ENCODE measurements at regions not wholly inside any gene's neighbourhood (a gene's known extent, or its start where the extent isn't known, plus 50 kb on each side); places are given as distances from the start of the nearest gene placed in this dataset.

DNA sequence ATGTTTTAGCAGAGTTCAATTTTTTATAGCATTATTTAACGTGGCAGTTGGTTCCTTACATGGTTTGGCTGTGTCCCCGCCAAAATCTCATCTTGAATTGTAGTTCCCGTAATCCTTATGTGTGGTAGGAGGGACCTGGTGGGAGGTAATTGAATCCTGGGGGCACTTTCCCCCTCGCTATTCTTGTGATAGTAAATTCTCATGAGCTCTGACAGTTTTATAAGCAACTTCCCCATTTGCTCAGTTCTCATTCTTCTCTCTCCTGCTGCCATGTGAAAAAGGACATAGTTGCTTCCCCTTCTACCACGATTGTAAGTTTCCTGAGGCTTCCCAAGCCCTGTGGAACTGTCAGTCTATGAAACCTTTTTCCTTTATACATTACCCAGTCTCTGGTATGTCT, 329.5 kb downstream of the GRIA2 start:
- no peak overlapping the region for H3K9ac ChIP-seq (ENCODE audit: low read depth in 1 of 2, low read length in 2 of 2)
- H3K36me3 ChIP-seq (ENCODE audit: control insufficient read depth in 2 of 2, insufficient read depth in 2 of 2, low read length in 2 of 2): no peaks in the 10 kb centered on the region
- H3K27me3 ChIP-seq (ENCODE audit: control insufficient read depth in 2 of 2, insufficient read depth in 2 of 2, low read length in 2 of 2): no peaks in the 10 kb centered on the region
- H3K27ac ChIP-seq (ENCODE audit: low read depth in 2 of 2, low read length in 2 of 2): no peak overlapping the region
- no peak overlapping the region for H3K4me3 ChIP-seq (ENCODE audit: low read length in 2 of 2)
- H3K9me3 ChIP-seq (ENCODE audit: control insufficient read depth in 2 of 2, low read length in 2 of 2): no peaks in the 10 kb centered on the region
- H3K4me1 ChIP-seq (ENCODE audit: control insufficient read depth in 2 of 2, insufficient read depth in 2 of 2, low read length in 2 of 2): no peaks in the 10 kb centered on the region

DNA sequence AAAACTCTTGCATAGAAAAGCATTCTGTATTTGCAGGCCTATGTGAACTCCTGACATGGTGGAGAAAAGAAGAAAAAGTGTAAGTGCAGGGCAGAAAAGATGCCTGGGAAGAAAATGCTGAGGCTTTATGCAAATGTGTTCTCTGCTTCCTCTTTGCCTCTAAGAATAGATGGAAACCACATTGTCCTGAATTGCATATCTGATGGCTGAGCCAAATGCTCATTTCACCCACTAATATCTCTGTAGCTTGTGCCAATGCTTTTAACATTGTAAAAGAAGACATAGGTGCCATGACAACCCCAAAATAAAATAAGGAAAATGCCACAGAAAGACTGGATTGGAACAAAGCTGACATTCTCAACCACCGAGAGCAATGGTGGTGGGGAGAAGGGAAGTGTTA, 307.4 kb downstream of the GRIA2 start:
- H3K4me3 ChIP-seq (ENCODE audit: low read length in 2 of 2): no peak overlapping the region
- no peaks in the 10 kb centered on the region for H3K27me3 ChIP-seq (ENCODE audit: control insufficient read depth in 2 of 2, insufficient read depth in 2 of 2, low read length in 2 of 2)
- no peaks in the 10 kb centered on the region for H3K36me3 ChIP-seq (ENCODE audit: control insufficient read depth in 2 of 2, insufficient read depth in 2 of 2, low read length in 2 of 2)
- no peak overlapping the region for H3K27ac ChIP-seq (ENCODE audit: low read depth in 2 of 2, low read length in 2 of 2)
- H3K4me1 ChIP-seq (ENCODE audit: control insufficient read depth in 2 of 2, insufficient read depth in 2 of 2, low read length in 2 of 2): no peaks in the 10 kb centered on the region
- H3K9ac ChIP-seq (ENCODE audit: low read depth in 1 of 2, low read length in 2 of 2): no peak overlapping the region
- peaks cover 4 to 9% of the 10 kb centered on the region in 2 donors for H3K9me3 ChIP-seq (ENCODE audit: control insufficient read depth in 2 of 2, low read length in 2 of 2)

DNA sequence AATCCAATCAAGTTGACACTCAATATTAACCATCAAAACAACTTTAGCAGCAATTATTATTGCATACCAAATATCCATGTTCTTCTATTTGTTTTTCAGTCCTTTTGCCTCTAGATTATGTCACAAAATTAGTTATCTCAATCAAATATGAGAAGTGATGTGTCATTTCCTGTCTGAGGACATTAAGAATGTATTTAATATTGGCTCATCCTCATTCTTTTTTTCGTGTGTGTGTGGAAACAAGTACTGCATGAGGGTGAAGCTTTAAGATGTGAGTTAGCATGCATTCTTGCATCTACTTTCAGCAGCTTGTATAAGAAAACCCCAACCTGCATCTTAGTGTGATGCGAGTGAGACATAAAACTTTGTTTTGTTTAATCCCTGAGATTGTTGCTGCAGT, 301.4 kb downstream of the GRIA2 start:
- Histone ChIP-seq H3K27ac (ENCODE audit: low read depth in 2 of 2, low read length in 2 of 2) (no peak overlapping the region), H3K9me3 (ENCODE audit: control insufficient read depth in 2 of 2, low read length in 2 of 2) (no peaks in the 10 kb centered on the region), H3K9ac (ENCODE audit: low read depth in 1 of 2, low read length in 2 of 2) (no peak overlapping the region), H3K27me3 (ENCODE audit: control insufficient read depth in 2 of 2, insufficient read depth in 2 of 2, low read length in 2 of 2) (no peaks in the 10 kb centered on the region), H3K4me1 (ENCODE audit: control insufficient read depth in 2 of 2, insufficient read depth in 2 of 2, low read length in 2 of 2) (no peaks in the 10 kb centered on the region), H3K4me3 (ENCODE audit: low read length in 2 of 2) (no peak overlapping the region), H3K36me3 (ENCODE audit: control insufficient read depth in 2 of 2, insufficient read depth in 2 of 2, low read length in 2 of 2) (no peaks in the 10 kb centered on the region)

DNA sequence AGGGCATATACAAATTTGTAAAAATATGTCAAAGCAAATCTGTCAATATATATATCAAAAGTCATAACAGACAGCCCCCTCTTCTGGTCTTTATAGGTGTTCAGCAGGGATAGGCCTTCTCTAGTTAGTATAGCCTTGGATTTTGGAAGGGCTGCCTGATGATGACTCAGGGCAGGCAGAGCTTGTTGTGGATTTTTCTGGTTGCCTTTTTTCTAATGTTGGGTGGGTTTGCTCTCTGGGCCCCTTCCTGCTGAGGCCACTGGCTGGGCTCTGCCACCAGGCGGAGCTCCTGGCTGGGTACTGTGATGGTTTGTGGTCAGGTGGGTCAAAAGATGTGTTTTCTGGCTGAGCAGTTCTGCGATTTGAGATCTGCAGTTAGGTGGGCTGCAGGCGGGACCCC, 294.2 kb downstream of the GRIA2 start:
- Histone ChIP-seq H3K4me3 (ENCODE audit: low read length in 2 of 2) (no peak overlapping the region), H3K27me3 (ENCODE audit: control insufficient read depth in 2 of 2, insufficient read depth in 2 of 2, low read length in 2 of 2) (no peaks in the 10 kb centered on the region), H3K9me3 (ENCODE audit: control insufficient read depth in 2 of 2, low read length in 2 of 2) (no peaks in the 10 kb centered on the region), H3K36me3 (ENCODE audit: control insufficient read depth in 2 of 2, insufficient read depth in 2 of 2, low read length in 2 of 2) (no peaks in the 10 kb centered on the region), H3K9ac (ENCODE audit: low read depth in 1 of 2, low read length in 2 of 2) (no peak overlapping the region), H3K27ac (ENCODE audit: low read depth in 2 of 2, low read length in 2 of 2) (no peak overlapping the region), H3K4me1 (ENCODE audit: control insufficient read depth in 2 of 2, insufficient read depth in 2 of 2, low read length in 2 of 2) (no peaks in the 10 kb centered on the region)

DNA sequence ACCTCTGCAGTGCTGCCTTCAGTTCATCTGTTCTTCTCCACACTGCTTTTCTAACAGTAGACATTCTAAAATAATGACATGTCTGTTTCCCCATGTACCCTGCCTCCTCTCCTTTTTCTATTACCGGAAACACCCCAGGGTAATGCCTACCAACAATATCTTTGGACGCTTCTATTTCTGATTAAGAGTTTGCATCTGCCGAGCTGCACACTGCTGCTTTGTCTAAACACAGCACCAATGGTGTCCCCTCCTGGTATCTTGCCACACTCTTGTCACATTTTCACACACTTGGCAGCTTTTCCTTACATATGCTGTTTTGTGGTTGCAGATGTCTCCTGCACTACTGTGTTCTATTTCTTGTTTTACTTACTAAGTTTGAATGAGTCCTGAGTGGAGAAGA, 288.8 kb downstream of the GRIA2 start:
- H3K27me3 ChIP-seq (ENCODE audit: control insufficient read depth in 2 of 2, insufficient read depth in 2 of 2, low read length in 2 of 2): no peaks in the 10 kb centered on the region
- no peaks in the 10 kb centered on the region for H3K4me1 ChIP-seq (ENCODE audit: control insufficient read depth in 2 of 2, insufficient read depth in 2 of 2, low read length in 2 of 2)
- H3K27ac ChIP-seq (ENCODE audit: low read depth in 2 of 2, low read length in 2 of 2): no peak overlapping the region
- H3K36me3 ChIP-seq (ENCODE audit: control insufficient read depth in 2 of 2, insufficient read depth in 2 of 2, low read length in 2 of 2): no peaks in the 10 kb centered on the region
- H3K4me3 ChIP-seq (ENCODE audit: low read length in 2 of 2): no peak overlapping the region
- no peaks in the 10 kb centered on the region for H3K9me3 ChIP-seq (ENCODE audit: control insufficient read depth in 2 of 2, low read length in 2 of 2)
- H3K9ac ChIP-seq (ENCODE audit: low read depth in 1 of 2, low read length in 2 of 2): no peak overlapping the region

DNA sequence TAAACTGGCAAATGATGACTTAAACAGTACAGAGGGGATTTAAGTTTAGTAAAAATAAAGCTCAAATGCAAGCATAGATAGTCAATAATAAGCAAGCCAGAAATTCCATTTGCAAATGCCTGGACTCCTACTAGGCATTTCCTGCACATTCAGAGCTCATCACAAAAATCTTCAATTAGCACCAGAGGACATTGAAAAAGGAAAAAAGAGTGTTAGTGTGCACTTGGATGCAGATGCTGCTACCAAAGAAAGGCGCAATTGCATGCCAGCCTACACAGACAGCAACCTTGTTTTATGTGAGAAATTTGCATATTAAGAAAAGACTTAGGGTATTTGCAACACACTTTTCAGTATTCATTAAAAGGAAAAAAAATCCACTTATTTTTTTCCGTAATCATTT, 282.1 kb downstream of the GRIA2 start:
- Histone ChIP-seq H3K9me3 (ENCODE audit: control insufficient read depth in 2 of 2, low read length in 2 of 2) (no peaks in the 10 kb centered on the region), H3K27ac (ENCODE audit: low read depth in 2 of 2, low read length in 2 of 2) (no peak overlapping the region)

DNA sequence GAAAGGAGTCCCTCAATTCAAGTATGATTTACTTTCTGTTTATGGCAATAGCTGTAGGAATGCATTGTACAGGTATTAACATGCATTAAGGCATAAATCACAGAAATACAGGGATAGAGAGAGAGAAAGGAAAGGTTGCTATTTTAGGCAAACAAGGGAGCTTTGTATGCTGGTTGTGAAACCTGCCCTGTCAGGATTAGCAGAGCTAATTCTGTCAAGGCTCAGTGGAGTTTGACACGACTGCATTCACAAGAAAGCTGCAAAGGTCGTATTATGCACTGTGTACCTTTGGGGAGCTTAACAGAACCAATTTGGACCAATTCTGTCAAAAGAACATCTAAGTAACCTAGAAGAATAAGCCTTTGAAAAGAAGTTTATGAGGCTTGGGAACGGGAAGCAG, 239.3 kb downstream of the GRIA2 start:
- Histone ChIP-seq H3K27me3 (ENCODE audit: control insufficient read depth in 2 of 2, insufficient read depth in 2 of 2, low read length in 2 of 2) (no peaks in the 10 kb centered on the region), H3K27ac (ENCODE audit: low read depth in 2 of 2, low read length in 2 of 2) (no peak overlapping the region), H3K36me3 (ENCODE audit: control insufficient read depth in 2 of 2, insufficient read depth in 2 of 2, low read length in 2 of 2) (no peaks in the 10 kb centered on the region)

More for the DNA sequence above, 282.1 kb downstream of the GRIA2 start:
- H3K36me3 ChIP-seq (ENCODE audit: control insufficient read depth in 2 of 2, insufficient read depth in 2 of 2, low read length in 2 of 2): no peaks in the 10 kb centered on the region
- H3K27me3 ChIP-seq (ENCODE audit: control insufficient read depth in 2 of 2, insufficient read depth in 2 of 2, low read length in 2 of 2): no peaks in the 10 kb centered on the region
- no peaks in the 10 kb centered on the region for H3K4me1 ChIP-seq (ENCODE audit: control insufficient read depth in 2 of 2, insufficient read depth in 2 of 2, low read length in 2 of 2)
- no peak overlapping the region for H3K9ac ChIP-seq (ENCODE audit: low read depth in 1 of 2, low read length in 2 of 2)
- H3K4me3 ChIP-seq (ENCODE audit: low read length in 2 of 2): no peak overlapping the region

DNA sequence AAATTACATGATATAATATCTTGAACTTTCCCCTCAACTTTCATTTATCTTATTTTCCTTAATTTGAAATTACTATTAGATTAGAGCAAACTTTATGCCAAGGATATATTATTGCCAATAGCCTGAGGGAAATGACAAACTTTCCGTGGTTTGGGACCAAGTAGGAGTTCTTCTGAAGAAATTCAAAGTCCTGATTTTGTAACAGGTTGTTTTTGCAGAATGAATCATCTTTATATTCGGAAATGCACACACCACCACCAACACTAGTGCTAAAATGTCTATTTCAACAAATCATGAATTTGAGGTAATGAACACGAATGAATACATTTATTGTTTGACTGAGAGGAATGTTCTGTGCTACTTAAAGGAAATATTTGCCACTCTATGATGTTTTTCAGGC, 226.7 kb downstream of the GRIA2 start:
- Histone ChIP-seq H3K9ac (ENCODE audit: low read depth in 1 of 2, low read length in 2 of 2) (no peak overlapping the region), H3K4me3 (ENCODE audit: low read length in 2 of 2) (no peak overlapping the region), H3K36me3 (ENCODE audit: control insufficient read depth in 2 of 2, insufficient read depth in 2 of 2, low read length in 2 of 2) (no peaks in the 10 kb centered on the region), H3K27me3 (ENCODE audit: control insufficient read depth in 2 of 2, insufficient read depth in 2 of 2, low read length in 2 of 2) (no peaks in the 10 kb centered on the region), H3K9me3 (ENCODE audit: control insufficient read depth in 2 of 2, low read length in 2 of 2) (no peaks in the 10 kb centered on the region), H3K27ac (ENCODE audit: low read depth in 2 of 2, low read length in 2 of 2) (no peak overlapping the region), H3K4me1 (ENCODE audit: control insufficient read depth in 2 of 2, insufficient read depth in 2 of 2, low read length in 2 of 2) (no peaks in the 10 kb centered on the region)

More for the DNA sequence above, 239.3 kb downstream of the GRIA2 start:
- no peak overlapping the region for H3K4me3 ChIP-seq (ENCODE audit: low read length in 2 of 2)
- no peaks in the 10 kb centered on the region for H3K4me1 ChIP-seq (ENCODE audit: control insufficient read depth in 2 of 2, insufficient read depth in 2 of 2, low read length in 2 of 2)
- no peaks in the 10 kb centered on the region for H3K9me3 ChIP-seq (ENCODE audit: control insufficient read depth in 2 of 2, low read length in 2 of 2)
- H3K9ac ChIP-seq (ENCODE audit: low read depth in 1 of 2, low read length in 2 of 2): no peak overlapping the region

DNA sequence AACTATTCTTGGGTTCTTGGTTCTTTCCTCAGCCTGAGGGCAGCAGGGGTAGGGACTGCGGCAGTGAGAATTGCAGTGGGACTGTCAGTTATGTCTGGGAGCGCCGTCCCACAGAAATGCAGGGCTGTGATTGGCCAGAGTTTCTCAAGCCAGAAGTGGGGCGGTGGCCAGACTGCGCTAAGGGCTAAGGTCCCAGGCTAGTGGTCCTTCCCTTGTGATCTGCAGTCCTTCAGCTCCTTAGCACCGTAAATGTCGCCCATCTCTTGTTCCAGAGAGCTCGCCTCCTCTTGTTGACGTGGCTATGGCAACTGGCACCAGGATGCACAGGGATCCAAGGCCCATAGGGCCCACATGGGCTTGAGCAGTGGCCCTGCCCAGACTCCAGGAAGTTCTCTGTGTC, 223.5 kb downstream of the GRIA2 start:
- Histone ChIP-seq H3K9me3 (ENCODE audit: control insufficient read depth in 2 of 2, low read length in 2 of 2) (no peaks in the 10 kb centered on the region), H3K4me1 (ENCODE audit: control insufficient read depth in 2 of 2, insufficient read depth in 2 of 2, low read length in 2 of 2) (no peaks in the 10 kb centered on the region), H3K9ac (ENCODE audit: low read depth in 1 of 2, low read length in 2 of 2) (no peak overlapping the region)

DNA sequence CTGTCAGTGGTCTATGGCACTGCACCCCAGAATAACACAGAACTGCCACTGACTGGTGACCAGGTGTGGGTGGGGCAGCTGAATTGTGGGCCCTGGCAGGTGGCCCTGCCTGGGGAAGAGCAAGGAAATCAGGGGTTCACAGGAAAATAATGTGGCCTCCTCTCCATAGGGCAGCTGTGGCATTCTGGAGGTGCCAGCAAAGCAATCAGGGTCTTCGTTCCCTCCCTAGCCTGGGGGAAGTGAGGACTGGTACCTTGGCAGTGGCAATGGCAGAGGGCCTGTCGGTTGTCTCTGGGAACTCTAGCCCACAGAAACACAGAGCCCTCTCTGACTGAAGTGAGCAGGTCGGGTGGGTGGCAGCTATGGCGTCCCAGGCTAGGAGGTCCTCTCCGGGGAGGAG, 223.0 kb downstream of the GRIA2 start:
- Histone ChIP-seq H3K27ac (ENCODE audit: low read depth in 2 of 2, low read length in 2 of 2) (no peak overlapping the region), H3K4me3 (ENCODE audit: low read length in 2 of 2) (no peak overlapping the region), H3K9ac (ENCODE audit: low read depth in 1 of 2, low read length in 2 of 2) (no peak overlapping the region), H3K4me1 (ENCODE audit: control insufficient read depth in 2 of 2, insufficient read depth in 2 of 2, low read length in 2 of 2) (no peaks in the 10 kb centered on the region), H3K36me3 (ENCODE audit: control insufficient read depth in 2 of 2, insufficient read depth in 2 of 2, low read length in 2 of 2) (no peaks in the 10 kb centered on the region), H3K27me3 (ENCODE audit: control insufficient read depth in 2 of 2, insufficient read depth in 2 of 2, low read length in 2 of 2) (no peaks in the 10 kb centered on the region), H3K9me3 (ENCODE audit: control insufficient read depth in 2 of 2, low read length in 2 of 2) (no peaks in the 10 kb centered on the region)

More for the DNA sequence above, 223.5 kb downstream of the GRIA2 start:
- Histone ChIP-seq H3K27me3 (ENCODE audit: control insufficient read depth in 2 of 2, insufficient read depth in 2 of 2, low read length in 2 of 2) (no peaks in the 10 kb centered on the region), H3K36me3 (ENCODE audit: control insufficient read depth in 2 of 2, insufficient read depth in 2 of 2, low read length in 2 of 2) (no peaks in the 10 kb centered on the region), H3K4me3 (ENCODE audit: low read length in 2 of 2) (no peak overlapping the region), H3K27ac (ENCODE audit: low read depth in 2 of 2, low read length in 2 of 2) (no peak overlapping the region)

DNA sequence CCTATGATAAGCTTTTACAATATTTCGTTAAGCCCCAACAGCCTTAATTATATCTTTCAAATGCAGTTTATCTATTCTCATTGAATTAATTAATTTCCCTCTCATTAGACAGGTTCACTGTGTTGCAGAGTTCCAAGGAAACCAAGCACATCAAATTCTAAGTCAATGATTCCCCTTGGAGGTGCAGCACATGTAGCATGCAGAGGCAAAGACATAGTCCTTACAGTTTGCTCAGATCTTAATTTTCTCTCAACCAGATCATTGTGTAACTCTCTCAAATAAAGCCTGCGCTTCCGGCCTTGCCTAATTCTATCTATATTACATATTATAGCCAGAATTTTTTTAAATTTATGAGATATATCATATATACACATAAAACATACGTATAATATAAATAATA, 205.4 kb downstream of the GRIA2 start:
- H3K27me3 ChIP-seq (ENCODE audit: control insufficient read depth in 2 of 2, insufficient read depth in 2 of 2, low read length in 2 of 2): no peaks in the 10 kb centered on the region
- no peak overlapping the region for H3K4me3 ChIP-seq (ENCODE audit: low read length in 2 of 2)
- H3K36me3 ChIP-seq (ENCODE audit: control insufficient read depth in 2 of 2, insufficient read depth in 2 of 2, low read length in 2 of 2): no peaks in the 10 kb centered on the region
- no peak overlapping the region for H3K9ac ChIP-seq (ENCODE audit: low read depth in 1 of 2, low read length in 2 of 2)
- H3K4me1 ChIP-seq (ENCODE audit: control insufficient read depth in 2 of 2, insufficient read depth in 2 of 2, low read length in 2 of 2): no peaks in the 10 kb centered on the region
- no peak overlapping the region for H3K27ac ChIP-seq (ENCODE audit: low read depth in 2 of 2, low read length in 2 of 2)
- H3K9me3 ChIP-seq (ENCODE audit: control insufficient read depth in 2 of 2, low read length in 2 of 2): no peaks in the 10 kb centered on the region

Data from mucosa of rectum (tissue), 2 donors.